PC-9 (cell line): ENCODE measurements at regions not wholly inside any gene's neighbourhood (a gene's known extent, or its start where the extent isn't known, plus 50 kb on each side); places are given as distances from the start of the nearest gene placed in this dataset.

ENCODE experiments used
- BruUV-seq: library from RNA; stranded (reverse); fragments of 400-500 nt; replicated peaks from 2 replicates; lab custom pipeline; 2021; lab: Mats Ljungman, UMichigan
- CTCF ChIA-PET: fragments of 300-600 bp; sonication (Branson Sonifier 250); formaldehyde crosslinking; loops from one replicate; lab custom pipeline; 2022; ENCODE audit warnings: antibody characterized with exemption; lab: Charles Lee
- POLR2A ChIA-PET: fragments of 300-600 bp; sonication (Branson Sonifier 250); formaldehyde crosslinking; loops from one replicate; lab custom pipeline; 2022; ENCODE audit warnings: antibody characterized with exemption; ENCODE audit not compliant: unreplicated experiment; lab: Charles Lee
- DNase-seq, 2 experiments: peaks; one replicate each; pipeline versions ENCODE4 v3.0.0 to v3.0.0-alpha.2; 2015 to 2022; ENCODE audit warnings: mixed read lengths in 1 of 2
- H2AFZ ChIP-seq: fragments of 200-600 bp; sonication (generic); 2 replicates; pipeline ENCODE4 v1.8.1; 2017; ENCODE audit warnings: antibody characterized with exemption
- H3F3A ChIP-seq: fragments of 200-600 bp; sonication (generic); 2 replicates; pipeline ENCODE4 v1.8.1; 2017; ENCODE audit warnings: antibody characterized with exemption, mild to moderate bottlenecking, low read depth; ENCODE audit not compliant: insufficient read depth
- H3K27ac ChIP-seq: fragments of 200-600 bp; sonication (generic); 2 replicates; pipeline ENCODE4 v1.6.1; 2016; ENCODE audit warnings: mixed run types
- H3K27me3 ChIP-seq: fragments of 200-600 bp; sonication (generic); 2 replicates; pipeline ENCODE4 v1.6.1; 2016; ENCODE audit warnings: low read depth, mixed run types; ENCODE audit not compliant: insufficient read depth
- H3K36me3 ChIP-seq: fragments of 200-600 bp; sonication (generic); 2 replicates; pipeline ENCODE4 v1.6.1; 2016; ENCODE audit warnings: low read depth, mixed run types
- H3K4me1 ChIP-seq: fragments of 200-600 bp; sonication (generic); replicated peaks from 2 replicates; pipeline ENCODE4 v1.6.1; 2016; ENCODE audit warnings: mixed run types; ENCODE audit not compliant: insufficient read depth
- H3K4me2 ChIP-seq: fragments of 200-600 bp; sonication (generic); 2 replicates; pipeline ENCODE4 v1.6.1; 2017; ENCODE audit warnings: mixed run types
- H3K4me3 ChIP-seq: fragments of 200-600 bp; sonication (generic); 2 replicates; pipeline ENCODE4 v1.6.1; 2016; ENCODE audit warnings: mixed run types
- H3K79me2 ChIP-seq: fragments of 200-600 bp; sonication (generic); 2 replicates; pipeline ENCODE4 v1.6.1; 2017; ENCODE audit warnings: low read depth, mixed run types
- H3K9me2 ChIP-seq: fragments of 200-600 bp; sonication (generic); 2 replicates; pipeline ENCODE4 v1.8.1; 2017; ENCODE audit warnings: mild to moderate bottlenecking; ENCODE audit not compliant: insufficient read depth
- H3K9me3 ChIP-seq: fragments of 200-600 bp; sonication (generic); 2 replicates; pipeline ENCODE4 v1.8.1; 2016; ENCODE audit warnings: low read depth; ENCODE audit not compliant: insufficient read depth
- H4K20me1 ChIP-seq: fragments of 200-600 bp; sonication (generic); 2 replicates; pipeline ENCODE4 v1.8.1; 2017; ENCODE audit not compliant: insufficient read depth
- EZH2 ChIP-seq: fragments of 200-600 bp; sonication (generic); IDR thresholded peaks from 2 replicates; pipeline ENCODE4 v1.8.0; 2017; ENCODE audit warnings: antibody characterized with exemption, low read depth
- intact Hi-C: fragments of 100-400 bp; cut with micrococcal nuclease; formaldehyde crosslinking; loops from one replicate; pipeline ENCODE4 v1.10.0; 2022; ENCODE audit not compliant: unreplicated experiment
- TF ChIP-seq, protein P1 (sequence below): fragments of 200-600 bp; sonication (generic); conservative IDR thresholded peaks from 2 replicates; pipeline ENCODE4 v1.6.1; 2017; ENCODE audit warnings: mixed run types, antibody characterized with exemption, mild to moderate bottlenecking, moderate library complexity

DNA sequence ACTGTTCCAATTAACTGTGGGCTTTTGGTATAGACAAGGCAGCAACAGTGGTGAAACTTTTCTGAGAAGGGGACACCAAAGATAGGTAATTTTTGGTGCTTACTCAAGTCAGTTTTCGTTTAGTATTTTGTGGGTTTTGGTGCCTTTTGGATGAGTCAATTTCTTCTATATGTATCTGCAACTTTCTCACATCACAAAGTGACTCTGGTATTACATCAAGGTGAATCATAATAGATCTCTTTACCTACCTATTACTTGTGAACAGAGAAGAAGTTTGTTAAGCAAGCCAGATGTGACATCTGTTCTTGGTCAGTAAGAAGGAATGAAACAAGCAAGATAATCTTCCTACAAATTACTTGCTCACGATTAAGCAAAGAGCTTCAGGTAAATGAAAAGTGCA, 732.4 kb upstream of the DPPA4 start:
- H3K4me2 ChIP-seq: no peak overlapping the region
- H4K20me1 ChIP-seq: no peaks in the 10 kb centered on the region
- H3K27ac ChIP-seq: no peak overlapping the region
- no peaks in the 10 kb centered on the region for H3K4me1 ChIP-seq
- H3K9me2 ChIP-seq: no peaks in the 10 kb centered on the region
- no peak for DNase-seq
- ChIA-PET POLR2A (interaction anchor here (0.6 kb wide), 1 partner anchor 195 kb away, joined by 6 read pairs; no protein-coding TSS in a partner anchor), CTCF (no interaction called here)
- no peak for TF ChIP-seq EZH2
- TF ChIP-seq, protein P1, sequence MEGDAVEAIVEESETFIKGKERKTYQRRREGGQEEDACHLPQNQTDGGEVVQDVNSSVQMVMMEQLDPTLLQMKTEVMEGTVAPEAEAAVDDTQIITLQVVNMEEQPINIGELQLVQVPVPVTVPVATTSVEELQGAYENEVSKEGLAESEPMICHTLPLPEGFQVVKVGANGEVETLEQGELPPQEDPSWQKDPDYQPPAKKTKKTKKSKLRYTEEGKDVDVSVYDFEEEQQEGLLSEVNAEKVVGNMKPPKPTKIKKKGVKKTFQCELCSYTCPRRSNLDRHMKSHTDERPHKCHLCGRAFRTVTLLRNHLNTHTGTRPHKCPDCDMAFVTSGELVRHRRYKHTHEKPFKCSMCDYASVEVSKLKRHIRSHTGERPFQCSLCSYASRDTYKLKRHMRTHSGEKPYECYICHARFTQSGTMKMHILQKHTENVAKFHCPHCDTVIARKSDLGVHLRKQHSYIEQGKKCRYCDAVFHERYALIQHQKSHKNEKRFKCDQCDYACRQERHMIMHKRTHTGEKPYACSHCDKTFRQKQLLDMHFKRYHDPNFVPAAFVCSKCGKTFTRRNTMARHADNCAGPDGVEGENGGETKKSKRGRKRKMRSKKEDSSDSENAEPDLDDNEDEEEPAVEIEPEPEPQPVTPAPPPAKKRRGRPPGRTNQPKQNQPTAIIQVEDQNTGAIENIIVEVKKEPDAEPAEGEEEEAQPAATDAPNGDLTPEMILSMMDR: no peak
- intact Hi-C loops: no loop called here
- no peak overlapping the region for H3K4me3 ChIP-seq
- no peaks in the 10 kb centered on the region for H3K79me2 ChIP-seq
- no peaks in the 10 kb centered on the region for H3F3A ChIP-seq
- no TSS peak for BruUV-seq
- H3K36me3 ChIP-seq: no peaks in the 10 kb centered on the region
- no peaks in the 10 kb centered on the region for H3K9me3 ChIP-seq
- no peak overlapping the region for H2AFZ ChIP-seq
- H3K27me3 ChIP-seq: no peaks in the 10 kb centered on the region

DNA sequence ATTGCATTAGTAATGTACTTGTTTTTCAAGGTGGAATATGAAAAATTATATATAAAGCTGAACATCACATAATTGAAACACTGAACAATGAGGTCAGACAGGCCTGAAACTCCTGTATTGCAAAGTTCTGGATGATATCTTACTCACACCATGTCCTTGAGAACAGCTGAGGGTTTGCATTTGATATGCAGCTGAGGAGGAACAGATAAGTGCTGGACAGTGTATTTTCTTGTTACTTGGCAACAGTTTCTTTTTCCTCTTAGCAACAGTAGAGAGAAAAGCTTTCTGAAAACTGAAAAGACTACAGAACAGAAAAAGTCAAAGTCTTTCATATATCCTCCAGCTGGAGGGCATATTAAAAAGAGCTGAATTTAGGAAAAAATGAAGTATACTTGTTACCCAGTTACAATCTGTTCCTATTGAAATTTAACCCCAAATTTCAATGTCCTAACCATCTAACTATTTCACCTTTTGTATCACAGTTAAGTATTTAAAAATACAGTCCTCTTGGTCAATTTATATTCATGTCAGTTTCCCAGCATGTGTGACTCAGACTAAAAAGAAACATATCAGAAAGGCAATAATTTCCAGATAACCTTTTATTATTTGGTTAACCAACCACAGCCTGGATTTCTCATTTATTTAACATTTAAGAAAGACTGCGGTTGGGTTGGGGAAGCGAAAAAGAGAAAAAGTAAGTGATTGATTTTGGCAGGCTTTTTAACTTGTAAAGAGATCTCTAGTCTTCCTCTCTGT, 733.0 kb upstream of the DPPA4 start:
- no TSS peak for BruUV-seq
- Histone ChIP-seq H3K9me3 (no peaks in the 10 kb centered on the region), H3F3A (no peaks in the 10 kb centered on the region), H3K4me1 (no peaks in the 10 kb centered on the region), H3K27ac (no peak overlapping the region), H3K4me2 (no peak overlapping the region), H3K9me2 (no peaks in the 10 kb centered on the region), H3K36me3 (no peaks in the 10 kb centered on the region), H3K79me2 (no peaks in the 10 kb centered on the region), H3K27me3 (no peaks in the 10 kb centered on the region), H2AFZ (no peak overlapping the region), H4K20me1 (no peaks in the 10 kb centered on the region), H3K4me3 (no peak overlapping the region)
- intact Hi-C loops: no loop called here
- DNase-seq: no peak
- TF ChIP-seq, protein P1: no peak
- TF ChIP-seq EZH2: no peak
- CTCF ChIA-PET: no interaction called here
- POLR2A ChIA-PET: interaction anchor here (0.6 kb wide), 1 partner anchor 194 kb away, joined by 6 read pairs; no protein-coding TSS in a partner anchor

DNA sequence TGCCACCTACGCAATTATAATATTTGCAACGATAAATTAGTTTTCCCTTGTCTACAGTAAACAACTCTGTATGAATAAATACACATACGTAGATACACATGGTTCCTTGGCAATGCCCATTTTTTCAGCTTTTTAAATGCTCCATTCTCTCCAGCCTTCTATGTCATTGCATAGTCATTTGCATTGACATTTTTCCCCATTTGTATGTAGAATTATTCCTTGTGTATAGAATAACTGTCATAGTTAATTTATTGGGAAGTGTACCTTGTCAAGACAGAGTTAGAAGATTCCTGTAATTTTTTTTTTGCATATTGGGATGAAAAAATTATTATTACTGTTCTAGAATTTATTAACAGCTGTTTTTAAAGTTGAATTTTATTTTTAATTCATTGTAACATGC, 736.7 kb upstream of the DPPA4 start:
- no TSS peak for BruUV-seq
- no peak for TF ChIP-seq EZH2
- H3K27me3 ChIP-seq: no peaks in the 10 kb centered on the region
- no peak overlapping the region for H2AFZ ChIP-seq
- no peaks in the 10 kb centered on the region for H3K9me3 ChIP-seq
- H3K79me2 ChIP-seq: no peaks in the 10 kb centered on the region
- no peak overlapping the region for H3K27ac ChIP-seq
- no peaks in the 10 kb centered on the region for H3K36me3 ChIP-seq
- no peaks in the 10 kb centered on the region for H4K20me1 ChIP-seq
- no peaks in the 10 kb centered on the region for H3K4me1 ChIP-seq
- intact Hi-C loops: no loop called here
- no peak overlapping the region for H3K4me3 ChIP-seq
- ChIA-PET CTCF (no interaction called here), POLR2A (interaction anchor here (0.6 kb wide), 1 partner anchor 52 kb away, joined by 3 read pairs; no protein-coding TSS in a partner anchor)
- no peaks in the 10 kb centered on the region for H3F3A ChIP-seq
- DNase-seq: no peak
- H3K9me2 ChIP-seq: no peaks in the 10 kb centered on the region
- H3K4me2 ChIP-seq: no peak overlapping the region
